ENCODE measurements at regions not wholly inside any gene's neighbourhood (a gene's known extent, or its start where the extent isn't known, plus 50 kb on each side); places are given as distances from the start of the nearest gene placed in this dataset.

DNA sequence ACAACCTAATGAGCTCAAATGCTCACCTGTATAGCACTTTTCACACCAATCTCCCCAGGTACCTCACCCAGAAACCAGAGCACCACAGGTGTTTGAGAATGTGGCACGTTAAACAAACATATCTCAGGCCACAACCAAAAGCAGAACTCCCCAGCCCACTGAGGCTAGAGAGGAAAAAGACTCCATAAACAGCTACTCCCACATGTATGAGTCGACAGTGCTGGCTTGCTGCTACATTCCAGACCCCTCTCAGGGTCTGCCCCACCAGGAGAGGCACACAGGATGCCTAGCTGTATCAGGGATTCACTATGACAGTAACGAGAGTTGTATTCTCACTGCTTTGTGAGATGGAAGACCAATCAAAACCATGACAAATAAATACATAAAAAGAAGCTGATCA lies 242.6 kb upstream of the ARID1B start:
- TF ChIP-seq, protein P1, sequence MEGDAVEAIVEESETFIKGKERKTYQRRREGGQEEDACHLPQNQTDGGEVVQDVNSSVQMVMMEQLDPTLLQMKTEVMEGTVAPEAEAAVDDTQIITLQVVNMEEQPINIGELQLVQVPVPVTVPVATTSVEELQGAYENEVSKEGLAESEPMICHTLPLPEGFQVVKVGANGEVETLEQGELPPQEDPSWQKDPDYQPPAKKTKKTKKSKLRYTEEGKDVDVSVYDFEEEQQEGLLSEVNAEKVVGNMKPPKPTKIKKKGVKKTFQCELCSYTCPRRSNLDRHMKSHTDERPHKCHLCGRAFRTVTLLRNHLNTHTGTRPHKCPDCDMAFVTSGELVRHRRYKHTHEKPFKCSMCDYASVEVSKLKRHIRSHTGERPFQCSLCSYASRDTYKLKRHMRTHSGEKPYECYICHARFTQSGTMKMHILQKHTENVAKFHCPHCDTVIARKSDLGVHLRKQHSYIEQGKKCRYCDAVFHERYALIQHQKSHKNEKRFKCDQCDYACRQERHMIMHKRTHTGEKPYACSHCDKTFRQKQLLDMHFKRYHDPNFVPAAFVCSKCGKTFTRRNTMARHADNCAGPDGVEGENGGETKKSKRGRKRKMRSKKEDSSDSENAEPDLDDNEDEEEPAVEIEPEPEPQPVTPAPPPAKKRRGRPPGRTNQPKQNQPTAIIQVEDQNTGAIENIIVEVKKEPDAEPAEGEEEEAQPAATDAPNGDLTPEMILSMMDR (IDR thresholded peaks at IDR 0.05; ENCODE audit: low read depth, low read length), result no peak
- no peak for TF ChIP-seq EZH2phosphoT487 (IDR thresholded peaks at IDR 0.05; ENCODE audit: low read depth)
